Large intestine (tissue), 3 donors: ENCODE measurements at regions not wholly inside any gene's neighbourhood (a gene's known extent, or its start where the extent isn't known, plus 50 kb on each side); places are given as distances from the start of the nearest gene placed in this dataset.
"Not testable (repeated sequence)": the region's sequence is repeated elsewhere in the genome, so short reads cannot be mapped to it uniquely, and the experiment has no call there.

Experiments
- DNase-seq, 2 donors: peaks; one replicate each; pipeline versions ENCODE4 v3.0.0 to v3.0.0-alpha.2; 2013
- H3K27ac ChIP-seq: one replicate; pipeline ENCODE4 v1.5.1; 2013; ENCODE audit warnings: low read length
- H3K27me3 ChIP-seq: 2 replicates; pipeline ENCODE4 v1.6.1; 2013; ENCODE audit warnings: low read length; ENCODE audit not compliant: control insufficient read depth, insufficient read depth
- H3K36me3 ChIP-seq: 2 replicates; pipeline ENCODE4 v1.6.1; 2013; ENCODE audit warnings: low read length; ENCODE audit not compliant: control insufficient read depth, insufficient read depth
- H3K4me1 ChIP-seq: one replicate; pipeline ENCODE4 v1.6.1; 2013; ENCODE audit warnings: low read length; ENCODE audit not compliant: control insufficient read depth, insufficient read depth
- H3K4me3 ChIP-seq: one replicate; pipeline ENCODE4 v1.5.1; 2013; ENCODE audit warnings: low read length
- H3K9me3 ChIP-seq: one replicate; pipeline ENCODE4 v1.6.1; 2013; ENCODE audit warnings: mild to moderate bottlenecking, low read depth, low read length, moderate library complexity; ENCODE audit not compliant: control insufficient read depth
- WGBS: methylation state at CpG from one replicate; pipeline ENCODE4 v1.1.5; 2013; ENCODE audit warnings: low lambda C conversion rate; ENCODE audit not compliant: insufficient coverage; 5-methylcytosine and 5-hydroxymethylcytosine counted together

DNA sequence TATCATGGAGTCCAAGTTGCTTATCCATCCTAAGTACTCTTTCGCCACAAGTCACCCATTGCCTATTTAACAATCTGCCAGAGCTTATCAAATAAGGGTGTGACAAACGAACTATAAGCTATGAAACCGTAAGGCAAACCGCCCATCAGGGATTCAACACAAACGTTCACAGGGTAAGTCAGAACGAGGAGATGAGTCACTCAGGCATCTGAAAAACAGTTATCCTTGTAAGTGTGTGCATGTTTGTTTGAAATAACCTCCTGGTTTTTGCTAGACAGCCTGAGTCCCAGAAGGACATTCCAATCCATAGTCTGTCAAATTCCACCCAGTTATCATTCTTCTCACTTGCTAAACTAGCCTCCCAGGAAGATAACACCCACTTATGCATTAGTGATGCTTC, 299.1 kb downstream of the PAX3 start:
- H3K36me3 ChIP-seq: no peaks in the 10 kb centered on the region
- no peak overlapping the region for H3K4me3 ChIP-seq
- H3K9me3 ChIP-seq: no peaks in the 10 kb centered on the region
- no peaks in the 10 kb centered on the region for H3K4me1 ChIP-seq
- no peak overlapping the region for H3K27ac ChIP-seq
- H3K27me3 ChIP-seq: peaks cover 3% of the 10 kb centered on the region
- WGBS: no CpG with 5 or more reads among the region's 6 CpGs
- DNase-seq: no peak

DNA sequence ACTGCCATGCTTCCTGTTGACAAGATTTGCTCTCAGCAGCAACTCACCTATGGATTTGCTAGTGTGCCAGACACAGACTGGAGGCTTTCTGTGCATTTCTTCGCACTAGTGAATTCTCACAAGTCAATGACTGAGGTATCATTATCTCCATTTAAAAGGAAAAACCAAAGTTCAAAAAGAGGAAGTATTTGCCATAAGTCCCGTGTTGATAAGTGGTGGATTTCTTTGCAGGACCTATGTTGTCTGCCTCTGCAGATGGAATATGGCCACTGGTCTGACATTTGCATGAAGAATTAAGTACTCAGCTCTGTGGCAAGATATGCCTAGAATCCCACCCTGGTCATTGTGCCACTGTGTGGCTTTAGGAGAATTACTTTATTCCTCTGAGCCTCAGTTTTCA, 299.6 kb downstream of the PAX3 start:
- WGBS: 80% methylated on average over 1 of the region's 2 CpGs
- DNase-seq: no peak

DNA sequence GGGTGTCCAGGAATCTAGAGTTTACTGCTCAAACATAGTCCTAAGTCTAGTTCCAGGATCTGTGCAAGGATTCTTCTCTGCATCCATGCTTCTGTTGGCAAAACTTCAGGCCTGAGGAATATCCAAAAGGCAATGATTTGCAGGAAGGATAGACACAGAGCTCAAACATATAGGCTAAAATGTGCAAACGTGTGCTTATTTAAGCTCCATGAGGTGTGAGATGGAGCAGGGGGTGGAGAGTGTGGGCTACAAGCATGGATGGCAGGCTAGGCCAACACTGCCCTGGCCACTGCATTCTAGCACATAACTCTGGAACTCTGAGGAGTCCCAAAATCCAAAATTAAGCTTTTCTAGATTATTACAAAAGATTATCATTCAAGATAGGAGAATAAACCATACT, 301.1 kb downstream of the PAX3 start:
- peaks cover 3% of the 10 kb centered on the region for H3K27me3 ChIP-seq
- no peak overlapping the region for H3K4me3 ChIP-seq
- no peaks in the 10 kb centered on the region for H3K4me1 ChIP-seq
- no peak for DNase-seq
- WGBS: no CpG with 5 or more reads among the region's 1 CpG
- H3K36me3 ChIP-seq: no peaks in the 10 kb centered on the region
- no peak overlapping the region for H3K27ac ChIP-seq
- H3K9me3 ChIP-seq: no peaks in the 10 kb centered on the region

More for the DNA sequence above, 299.6 kb downstream of the PAX3 start:
- H3K36me3 ChIP-seq: no peaks in the 10 kb centered on the region
- no peaks in the 10 kb centered on the region for H3K9me3 ChIP-seq
- no peak overlapping the region for H3K4me3 ChIP-seq
- H3K4me1 ChIP-seq: no peaks in the 10 kb centered on the region
- H3K27me3 ChIP-seq: peaks cover 3% of the 10 kb centered on the region
- no peak overlapping the region for H3K27ac ChIP-seq

- Histone ChIP-seq H3K4me1 (no peaks in the 10 kb centered on the region), H3K36me3 (no peaks in the 10 kb centered on the region), H3K27ac (no peak overlapping the region), H3K9me3 (no peaks in the 10 kb centered on the region), H3K27me3 (peaks cover 3% of the 10 kb centered on the region), H3K4me3 (no peak overlapping the region)
- WGBS: 60% methylated on average over 1 of the region's 3 CpGs
- no peak for DNase-seq
Measured at GRCh38 chr2:221997100-221997499, 301.7 kb downstream of the PAX3 start.

DNA sequence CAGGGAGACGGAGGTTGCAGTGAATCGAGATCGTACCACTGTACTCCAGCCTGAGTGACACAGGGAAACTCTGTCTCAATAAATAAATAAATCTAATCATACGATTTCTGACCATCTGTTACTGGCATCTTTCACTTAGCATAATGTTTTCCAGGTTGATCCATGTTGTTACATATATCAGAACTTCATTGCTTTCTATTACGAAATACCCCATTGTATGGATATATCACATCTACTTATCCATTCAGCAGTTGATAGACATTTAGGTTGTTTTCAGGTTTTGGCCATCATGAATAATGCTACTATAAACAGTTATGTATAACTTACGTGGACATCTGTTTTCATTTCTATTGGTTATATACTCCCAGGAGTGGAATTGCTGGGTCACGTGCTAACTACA, 303.9 kb downstream of the PAX3 start:
- Histone ChIP-seq H3K4me3 (no peak overlapping the region), H3K27ac (no peak overlapping the region), H3K27me3 (peaks cover 3% of the 10 kb centered on the region), H3K9me3 (no peaks in the 10 kb centered on the region), H3K36me3 (no peaks in the 10 kb centered on the region), H3K4me1 (no peaks in the 10 kb centered on the region)
- WGBS: 91% methylated on average over 4 of the region's 7 CpGs
- no peak for DNase-seq

- not testable (repeated sequence) for H3K9me3 ChIP-seq, H3K4me1 ChIP-seq, H3K36me3 ChIP-seq, H3K27me3 ChIP-seq, H3K4me3 ChIP-seq, DNase-seq, H3K27ac ChIP-seq
- WGBS: no CpG with 5 or more reads among the region's 13 CpGs
Measured at GRCh38 chr2:221984376-221984775, 314.4 kb downstream of the PAX3 start.

- 92% methylated on average over 2 of the region's 4 CpGs for WGBS
- Histone ChIP-seq H3K9me3 (no peaks in the 10 kb centered on the region), H3K27ac (no peak overlapping the region), H3K36me3 (no peaks in the 10 kb centered on the region), H3K4me3 (no peak overlapping the region), H3K4me1 (no peaks in the 10 kb centered on the region), H3K27me3 (no peaks in the 10 kb centered on the region)
- no peak for DNase-seq
Measured at GRCh38 chr2:221981912-221982470, 316.8 kb downstream of the PAX3 start.

GRCh38 chr2:221975151-221975550, 323.6 kb downstream of the PAX3 start:
- Histone ChIP-seq H3K4me3 (no peak overlapping the region), H3K27ac (no peak overlapping the region), H3K27me3 (no peaks in the 10 kb centered on the region), H3K9me3 (no peaks in the 10 kb centered on the region), H3K36me3 (no peaks in the 10 kb centered on the region), H3K4me1 (no peaks in the 10 kb centered on the region)
- DNase-seq: no peak
- WGBS: no CpG with 5 or more reads among the region's 2 CpGs

DNA sequence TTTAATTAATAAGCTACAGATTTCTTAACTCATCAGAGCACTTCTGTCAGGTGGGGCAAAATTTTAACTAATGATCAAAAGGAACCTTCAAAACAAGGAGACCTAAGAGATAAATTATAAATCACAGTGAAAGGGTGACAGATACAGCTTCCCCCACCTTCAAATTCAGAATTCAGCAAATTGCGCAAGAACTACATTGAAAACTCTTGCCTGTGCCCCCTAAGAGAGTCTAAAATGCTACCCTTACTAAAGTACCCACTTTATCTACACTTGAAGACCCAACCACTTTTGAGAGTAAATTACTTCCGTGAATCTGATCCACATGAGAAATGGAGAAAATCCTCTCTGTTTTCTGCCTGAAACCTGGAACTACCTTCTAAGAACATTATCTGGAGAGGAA, 324.9 kb downstream of the PAX3 start:
- Histone ChIP-seq H3K27me3 (no peaks in the 10 kb centered on the region), H3K9me3 (no peaks in the 10 kb centered on the region), H3K27ac (no peak overlapping the region), H3K4me1 (no peaks in the 10 kb centered on the region), H3K4me3 (no peak overlapping the region), H3K36me3 (no peaks in the 10 kb centered on the region)
- WGBS: no CpG with 5 or more reads among the region's 2 CpGs
- no peak for DNase-seq

GRCh38 chr2:221973502-221973901, 325.3 kb downstream of the PAX3 start:
- 100% methylated on average over 2 of the region's 3 CpGs for WGBS
- no peak for DNase-seq

GRCh38 chr2:221972813-221973478, 325.9 kb downstream of the PAX3 start:
- WGBS: no CpG with 5 or more reads among the region's 6 CpGs
- H3K9me3 ChIP-seq: no peaks in the 10 kb centered on the region
- H3K27me3 ChIP-seq: no peaks in the 10 kb centered on the region
- H3K27ac ChIP-seq: no peak overlapping the region
- no peaks in the 10 kb centered on the region for H3K36me3 ChIP-seq
- DNase-seq: no peak
- no peak overlapping the region for H3K4me3 ChIP-seq
- no peaks in the 10 kb centered on the region for H3K4me1 ChIP-seq

More at GRCh38 chr2:221973502-221973901, 325.3 kb downstream of the PAX3 start:
- no peaks in the 10 kb centered on the region for H3K36me3 ChIP-seq
- no peaks in the 10 kb centered on the region for H3K9me3 ChIP-seq
- H3K27ac ChIP-seq: no peak overlapping the region
- no peak overlapping the region for H3K4me3 ChIP-seq
- no peaks in the 10 kb centered on the region for H3K4me1 ChIP-seq
- H3K27me3 ChIP-seq: no peaks in the 10 kb centered on the region
